Activated T-cell treated with anti-CD3 and anti-CD28 coated beads for 1 hour (primary cell): ENCODE measurements at regions not wholly inside any gene's neighbourhood (a gene's known extent, or its start where the extent isn't known, plus 50 kb on each side); places are given as distances from the start of the nearest gene placed in this dataset.

Experiments used
- DNase-seq: peaks from one replicate; pipeline ENCODE4 v3.0.0-alpha.2; 2020; ENCODE audit warnings: low read depth

DNA sequence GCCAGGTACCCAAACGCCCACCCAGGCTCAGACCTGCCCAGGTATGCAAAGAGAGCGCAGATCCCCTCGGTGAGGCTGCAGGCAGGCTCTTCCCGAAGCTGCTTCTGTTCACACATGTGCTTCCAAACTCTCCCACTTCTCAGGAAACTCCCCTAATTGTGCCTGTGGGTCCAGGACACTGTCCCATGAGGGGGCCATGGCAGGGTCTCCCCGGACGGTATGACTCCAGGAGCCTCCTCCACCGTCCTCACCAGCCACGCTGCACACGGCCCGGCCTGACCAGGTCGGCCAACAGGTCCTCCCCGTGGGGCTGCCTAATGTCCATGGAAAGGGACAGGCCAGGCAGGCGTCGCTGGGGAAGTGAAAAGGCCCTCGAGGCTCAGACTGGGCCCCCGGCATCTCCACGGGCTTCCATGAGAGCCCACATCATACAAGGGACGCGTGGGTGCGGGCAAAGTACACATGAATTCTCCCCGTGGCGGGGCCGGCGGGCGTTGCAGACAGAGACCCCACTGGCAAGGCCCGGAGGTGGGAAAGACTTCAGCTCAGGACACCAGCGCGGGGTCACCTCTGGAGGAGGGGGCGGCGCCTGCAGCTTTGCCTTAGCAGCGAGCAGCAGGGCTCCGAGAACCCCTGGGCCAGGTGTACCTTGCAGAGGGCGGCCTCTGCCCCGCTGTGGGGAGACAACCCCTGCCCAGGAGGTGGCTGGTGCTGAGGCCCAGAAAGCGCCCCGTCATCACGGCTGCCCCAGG is 526.1 kb downstream of the BRD1 start:
- DNase-seq, result no peak

DNA sequence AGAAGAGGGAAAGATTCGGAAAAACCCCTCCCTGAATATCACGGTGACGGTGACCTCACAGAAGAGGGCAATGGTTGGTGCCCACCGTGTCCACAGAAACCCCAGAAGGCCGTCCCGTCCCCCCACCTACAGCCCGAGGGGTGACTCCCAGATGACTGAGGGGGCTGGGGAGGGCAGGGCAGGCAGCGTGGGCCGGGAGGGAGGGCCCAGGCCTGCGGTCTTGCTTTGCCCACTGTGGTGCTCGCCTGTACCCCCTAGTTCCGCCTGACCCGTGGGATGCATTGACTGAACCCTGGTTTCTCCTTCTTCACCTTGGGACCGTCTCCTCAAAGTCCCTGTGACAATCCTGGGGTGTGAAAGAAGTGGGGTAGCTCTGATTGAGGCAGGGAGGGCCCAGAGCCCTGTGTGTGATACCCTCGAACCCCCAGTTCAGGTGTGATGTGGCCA is 526.7 kb downstream of the BRD1 start:
- DNase-seq, result no peak

GRCh38 chr22:49300241-49300640 is 527.4 kb downstream of the BRD1 start:
- DNase-seq, result no peak

GRCh38 chr22:49299821-49300231 is 527.8 kb downstream of the BRD1 start:
- no peak for DNase-seq

DNA sequence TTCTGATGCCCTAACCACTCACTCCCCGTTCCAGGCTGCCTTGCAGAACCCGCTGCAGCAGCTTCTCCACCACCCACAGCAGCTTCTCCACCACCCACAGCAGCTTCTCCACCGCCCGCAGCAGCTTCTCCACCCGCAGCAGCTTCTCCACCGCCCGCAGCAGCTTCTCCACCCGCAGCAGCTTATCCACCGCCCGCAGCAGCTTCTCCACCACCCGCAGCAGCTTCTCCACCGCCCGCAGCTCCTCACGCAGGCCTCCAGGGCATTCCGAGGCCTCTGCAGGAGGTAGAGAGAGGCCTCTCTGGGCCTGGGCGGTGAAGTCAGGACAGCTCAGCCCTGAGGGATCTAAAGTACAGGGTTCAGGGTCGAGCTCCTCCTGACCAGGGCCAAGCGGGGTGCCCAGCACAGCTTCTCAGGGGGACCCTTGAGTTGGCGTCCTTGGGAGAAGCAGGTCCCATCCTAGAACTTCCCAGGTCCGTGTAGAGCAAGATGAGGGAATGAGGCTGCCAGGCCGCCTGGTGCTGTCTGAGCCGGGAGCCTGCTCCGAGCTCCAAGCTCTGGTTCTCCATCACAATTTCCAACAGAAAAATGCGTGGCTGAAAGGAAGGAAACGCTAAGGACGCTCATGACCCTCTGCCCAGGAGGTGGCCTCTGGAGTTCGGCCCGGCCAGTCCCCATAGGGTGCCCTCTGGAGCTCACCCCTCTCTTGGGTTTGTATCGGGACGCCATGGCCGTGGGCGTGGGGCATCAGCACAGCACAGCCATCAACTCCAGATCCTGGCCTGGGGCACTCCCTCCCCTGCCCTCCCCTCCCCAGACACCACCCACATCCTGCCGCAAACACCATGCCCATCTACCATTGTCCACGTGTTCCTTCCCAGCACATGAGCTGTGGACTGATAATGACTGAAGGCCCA is 528.6 kb downstream of the BRD1 start:
- DNase-seq, result no peak

- no peak for DNase-seq
These were observed 529.6 kb downstream of the BRD1 start for GRCh38 chr22:49297871-49298721.

DNA sequence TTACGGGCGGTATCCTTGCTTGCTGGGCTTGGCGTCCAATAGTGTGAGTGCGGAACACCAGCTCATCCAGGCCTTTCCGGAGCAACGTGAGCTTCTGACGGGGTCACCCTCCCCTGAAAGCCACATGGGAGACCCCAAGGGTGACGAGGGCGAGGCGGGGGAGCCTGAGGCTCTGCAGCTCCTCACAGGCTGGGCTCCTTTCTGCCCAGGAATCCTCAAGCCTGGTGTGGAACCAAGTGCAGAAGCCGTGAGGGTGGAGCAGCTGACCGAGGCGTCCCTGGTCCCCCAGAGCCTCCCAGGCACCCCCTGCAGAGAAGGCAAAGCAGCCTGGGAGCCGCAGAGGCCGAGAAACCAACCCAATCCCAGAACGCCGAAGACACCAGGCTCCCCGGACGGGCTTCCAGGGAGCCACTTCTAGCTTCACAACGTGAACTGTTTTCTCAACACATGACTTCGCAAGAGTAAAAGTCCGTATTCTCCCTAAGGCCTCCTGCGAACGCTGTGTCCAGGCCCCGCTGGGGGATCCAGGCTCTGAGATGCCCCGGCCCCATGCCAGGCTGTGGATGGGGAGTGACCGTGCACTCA is 530.3 kb downstream of the BRD1 start:
- DNase-seq, result no peak

DNA sequence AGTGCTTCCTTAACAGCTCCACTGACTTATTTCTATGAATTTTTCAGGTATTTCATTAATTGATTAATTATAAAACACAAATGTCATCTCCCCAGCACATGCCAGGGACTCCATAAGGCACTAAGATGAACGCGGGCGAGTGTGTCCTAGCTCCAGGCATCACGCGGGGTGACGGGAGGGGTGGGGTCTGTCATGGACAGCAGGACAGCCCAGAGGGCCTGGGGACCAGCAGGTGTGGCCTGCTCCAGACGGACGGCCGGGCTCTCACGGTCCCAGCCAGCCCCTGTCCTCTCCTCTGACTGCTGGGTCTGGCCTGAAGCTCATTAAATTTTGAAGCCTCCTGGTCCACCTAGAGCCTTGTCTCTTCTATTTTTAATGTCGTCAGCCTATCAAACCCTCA is 531.1 kb downstream of the BRD1 start:
- no peak for DNase-seq

GRCh38 chr22:49295851-49296560 is 531.7 kb downstream of the BRD1 start:
- no peak for DNase-seq

DNA sequence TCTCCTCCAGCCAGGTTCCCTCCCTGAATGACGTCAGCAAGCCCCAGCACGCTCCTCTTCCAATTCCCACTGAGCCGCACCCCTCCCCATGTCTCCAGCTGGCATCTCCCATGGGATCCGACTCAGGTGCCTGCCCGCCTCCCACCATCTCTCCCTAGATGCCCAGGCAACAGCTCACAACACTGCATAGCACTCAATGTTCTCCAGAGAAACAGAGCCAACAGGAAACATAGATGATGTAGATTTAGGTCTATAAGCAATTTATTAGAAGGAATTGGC is 532.3 kb downstream of the BRD1 start:
- no peak for DNase-seq

GRCh38 chr22:49294656-49295464 is 532.8 kb downstream of the BRD1 start:
- no peak for DNase-seq

DNA sequence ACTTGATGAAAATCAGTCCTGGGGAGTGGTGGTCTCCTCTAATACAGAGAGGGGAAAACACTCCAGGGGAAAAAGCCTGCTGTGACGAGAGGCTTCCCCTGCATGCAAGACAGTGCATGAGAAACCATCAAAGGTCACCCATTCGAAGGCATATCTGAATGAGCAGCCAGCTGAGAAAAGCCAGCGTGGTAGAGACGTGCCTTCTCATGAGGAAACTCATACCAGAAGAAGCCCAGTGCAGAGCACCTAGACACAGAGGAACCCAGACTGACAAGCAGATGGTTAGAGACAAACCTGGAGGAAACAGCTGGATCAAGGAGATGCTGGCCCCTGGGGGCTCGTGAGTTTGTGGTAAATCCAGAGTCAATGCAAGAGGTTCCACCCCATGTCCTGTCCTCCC is 534.8 kb downstream of the BRD1 start:
- DNase-seq, result no peak

DNA sequence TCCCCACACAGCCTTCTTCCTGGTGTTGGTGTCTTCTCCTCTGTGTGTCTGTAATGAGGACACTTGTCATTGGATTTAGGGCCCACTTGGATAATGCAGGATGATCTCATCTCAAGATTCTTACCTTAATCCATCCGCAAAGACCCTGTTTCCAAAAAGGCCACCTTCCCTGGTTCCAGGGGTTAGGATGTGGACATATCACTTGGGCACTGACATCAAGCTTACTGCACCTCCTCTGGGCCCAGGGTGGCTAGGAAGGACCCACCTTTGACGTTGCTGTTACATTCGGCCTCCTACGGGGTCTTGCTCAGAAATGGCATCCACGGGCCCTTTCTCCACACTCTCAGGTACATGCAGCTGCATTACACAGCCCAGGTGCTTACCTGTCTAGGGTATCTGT is 535.9 kb downstream of the BRD1 start:
- DNase-seq, result no peak

DNA sequence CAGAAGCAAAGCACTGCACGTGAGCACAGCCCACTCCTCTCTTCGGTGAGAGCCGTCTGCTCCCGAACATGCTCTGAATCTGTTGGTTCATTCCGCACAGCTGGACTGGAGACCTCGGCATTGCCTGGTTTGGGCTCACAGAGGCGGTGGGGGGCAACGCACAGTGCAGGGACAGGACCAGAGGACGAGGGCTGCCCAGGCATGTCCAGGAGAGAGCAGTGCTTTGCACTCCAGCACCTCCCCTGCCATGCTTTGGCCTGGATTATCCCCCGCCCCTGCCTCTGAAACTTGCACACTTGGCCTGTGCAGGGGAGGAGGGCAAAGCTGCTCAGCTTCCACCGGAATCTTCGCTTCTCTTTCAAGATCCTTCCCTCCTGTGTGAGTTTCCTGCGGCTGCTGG is 536.5 kb downstream of the BRD1 start:
- no peak for DNase-seq

DNA sequence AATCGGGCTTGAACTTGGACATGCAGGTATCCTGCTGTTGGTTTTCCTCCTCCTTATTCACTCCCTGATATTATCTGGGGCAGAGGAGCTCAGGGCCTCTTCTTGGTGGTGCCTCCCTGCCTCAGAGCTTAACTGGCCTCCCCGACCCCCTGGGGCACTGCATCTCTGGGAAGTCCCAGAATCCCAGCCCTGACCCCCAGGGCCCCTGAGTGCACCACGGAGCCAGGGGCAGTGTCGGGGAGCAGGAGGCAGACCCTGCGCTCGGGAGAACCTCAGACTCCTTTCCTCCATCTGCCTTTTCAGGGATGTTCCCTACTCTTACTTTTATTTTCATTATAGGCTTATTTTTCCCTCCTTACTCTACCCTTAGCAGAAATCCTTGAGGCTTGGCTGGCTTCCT is 537.0 kb downstream of the BRD1 start:
- DNase-seq, result no peak

DNA sequence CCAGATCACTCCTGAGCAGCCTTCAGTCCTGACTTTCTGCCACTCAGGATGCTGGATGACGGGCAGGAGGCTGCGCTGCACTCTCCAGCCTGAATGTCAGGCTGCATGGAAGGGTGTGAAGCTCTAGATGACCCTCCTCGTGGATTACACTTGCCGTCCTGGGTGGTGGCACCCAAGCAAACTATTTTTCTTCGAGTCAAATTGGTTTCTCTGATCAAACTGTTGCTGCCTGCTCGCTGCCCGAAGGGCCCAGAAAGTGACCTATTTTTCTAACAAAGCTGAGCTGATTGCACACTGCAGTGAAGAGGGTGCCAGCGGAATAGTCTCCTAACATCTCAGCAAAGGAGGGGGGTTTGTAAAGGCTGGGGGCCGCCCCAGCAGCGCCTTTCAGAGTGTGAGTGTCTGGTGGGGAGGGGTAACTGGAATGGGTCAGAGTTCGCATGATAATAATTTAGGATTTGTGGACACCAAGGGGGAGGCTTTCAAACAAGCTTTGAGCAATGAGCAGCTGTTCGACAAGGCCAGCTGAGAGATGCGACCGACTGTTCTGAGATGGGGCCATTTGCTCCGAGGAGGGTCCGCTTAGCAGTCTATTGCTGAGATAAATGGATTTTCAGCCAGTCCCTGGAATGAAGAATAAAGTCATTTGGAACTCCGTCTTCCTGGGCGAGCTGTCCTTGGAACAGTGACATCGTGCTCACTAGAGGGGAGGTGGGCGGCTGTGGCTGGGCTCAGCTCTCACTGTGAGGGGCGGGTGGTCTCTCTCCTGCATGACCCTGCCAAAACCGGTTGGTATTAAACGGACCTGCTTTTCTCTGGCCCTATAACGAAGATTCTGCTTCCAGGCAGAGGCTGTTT is 537.6 kb downstream of the BRD1 start:
- no peak for DNase-seq

DNA sequence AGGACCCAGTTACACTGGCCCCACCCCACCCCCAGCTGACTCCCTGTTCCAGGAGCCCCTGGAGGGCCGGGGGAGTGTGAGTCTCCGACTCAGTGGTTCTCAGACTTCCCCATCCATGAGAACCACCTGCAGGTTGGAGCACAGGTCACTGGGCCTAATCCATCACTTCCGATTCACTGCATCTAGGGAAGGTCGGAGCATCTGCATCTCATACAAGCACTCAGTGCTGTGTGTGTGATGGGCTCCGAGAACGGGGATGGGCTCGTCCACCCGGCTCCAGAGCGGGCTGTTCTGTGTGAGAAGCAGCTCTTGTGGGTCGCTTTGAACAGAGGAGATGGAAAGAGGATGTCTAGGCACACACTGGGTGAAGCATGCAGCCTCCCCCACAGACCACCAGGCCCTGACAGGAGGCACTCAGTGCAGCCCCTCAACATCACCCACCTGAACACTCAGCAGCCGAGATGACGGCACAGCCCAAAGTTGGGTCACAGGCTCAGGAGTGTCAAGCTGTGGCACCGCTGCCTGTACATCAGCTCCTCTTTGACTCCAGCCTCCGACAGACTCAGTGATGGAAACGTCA is 541.4 kb downstream of the BRD1 start:
- no peak for DNase-seq

GRCh38 chr22:49284931-49285330 is 542.7 kb downstream of the BRD1 start:
- DNase-seq, result no peak

- DNase-seq, result no peak
These were observed 543.5 kb downstream of the BRD1 start for GRCh38 chr22:49284056-49284784.
